Neural progenitor cell (in vitro differentiated cells): ENCODE measurements at regions not wholly inside any gene's neighbourhood (a gene's known extent, or its start where the extent isn't known, plus 50 kb on each side); places are given as distances from the start of the nearest gene placed in this dataset.

Experiments
- DNase-seq: peaks from one replicate; pipeline ENCODE4 v3.0.0-alpha.2; 2016; ENCODE audit warnings: low spot score
- H2AFZ ChIP-seq: fragments of 200-600 bp; sonication (generic); replicated peaks from 2 replicates; pipeline ENCODE4 v1.6.1; 2016; ENCODE audit warnings: antibody characterized with exemption
- H3F3A ChIP-seq: fragments of 200-600 bp; sonication (generic); 2 replicates; pipeline ENCODE4 v1.6.1; 2016; ENCODE audit warnings: antibody characterized with exemption, low read depth
- H3K27ac ChIP-seq: fragments of 200-600 bp; sonication (generic); 2 replicates; pipeline ENCODE4 v1.5.1; 2016; ENCODE audit warnings: mild to moderate bottlenecking
- H3K27me3 ChIP-seq: fragments of 200-600 bp; sonication (generic); 2 replicates; pipeline ENCODE4 v1.6.1; 2016; ENCODE audit warnings: mild to moderate bottlenecking, moderate library complexity
- H3K36me3 ChIP-seq: fragments of 200-600 bp; sonication (generic); 2 replicates; pipeline ENCODE4 v1.5.1; 2016
- H3K4me1 ChIP-seq: fragments of 200-600 bp; sonication (generic); 2 replicates; pipeline ENCODE4 v1.6.1; 2016; ENCODE audit warnings: mixed run types
- H3K4me2 ChIP-seq: fragments of 200-600 bp; sonication (generic); 2 replicates; pipeline ENCODE4 v1.6.1; 2016
- H3K4me3 ChIP-seq: fragments of 200-600 bp; sonication (generic); 2 replicates; pipeline ENCODE4 v1.5.1; 2016
- H3K79me2 ChIP-seq: fragments of 200-600 bp; sonication (generic); 2 replicates; pipeline ENCODE4 v1.6.1; 2016; ENCODE audit warnings: low read depth
- H3K9ac ChIP-seq: fragments of 200-600 bp; sonication (generic); 2 replicates; pipeline ENCODE4 v1.6.1; 2016
- H3K9me3 ChIP-seq: fragments of 200-600 bp; sonication (generic); 2 replicates; pipeline ENCODE4 v1.5.1; 2016; ENCODE audit warnings: low read depth
- H4K20me1 ChIP-seq: fragments of 200-600 bp; sonication (generic); 2 replicates; pipeline ENCODE4 v1.6.1; 2016; ENCODE audit warnings: low read depth
- H3K27ac Mint-ChIP-seq: 3 replicates; pipeline ENCODE4 v1.8.0; 2021; ENCODE audit warnings: mixed read lengths
- H3K27me3 Mint-ChIP-seq: 2 replicates; pipeline ENCODE4 v1.8.0; 2022; ENCODE audit warnings: low read depth, mild to moderate bottlenecking, inconsistent platforms, moderate library complexity, mixed read lengths; ENCODE audit not compliant: insufficient read depth
- H3K36me3 Mint-ChIP-seq: 3 replicates; pipeline ENCODE4 v1.8.0; 2021; ENCODE audit warnings: mixed read lengths
- H3K4me1 Mint-ChIP-seq: 3 replicates; pipeline ENCODE4 v1.8.0; 2021; ENCODE audit warnings: mixed read lengths
- H3K4me3 Mint-ChIP-seq: 3 replicates; pipeline ENCODE4 v1.8.0; 2021; ENCODE audit warnings: mild to moderate bottlenecking, moderate library complexity, mixed read lengths
- H3K9me3 Mint-ChIP-seq: 3 replicates; pipeline ENCODE4 v1.8.0; 2020; ENCODE audit warnings: mixed read lengths
- EZH2 ChIP-seq: fragments of 200-600 bp; sonication (generic); IDR thresholded peaks from 2 replicates; pipeline ENCODE4 v1.6.1; 2017; ENCODE audit warnings: antibody characterized with exemption, mild to moderate bottlenecking, moderate library complexity
- EZH2phosphoT487 ChIP-seq: fragments of 200-600 bp; sonication (generic); IDR thresholded peaks from 2 replicates; pipeline ENCODE4 v1.6.1; 2017; ENCODE audit warnings: antibody characterized with exemption
- TF ChIP-seq, protein P1 (sequence below): fragments of 200-600 bp; sonication (generic); IDR thresholded peaks from 2 replicates; pipeline ENCODE4 v1.5.1; 2017; ENCODE audit warnings: antibody characterized with exemption, mild to moderate bottlenecking

- H3K4me3 ChIP-seq, result peak overlapping the region; percentile 16
- peaks cover 60% of the 10 kb centered on the region for H3K4me1 Mint-ChIP-seq
Measured at GRCh38 chr2:219698748-219699439, 71.5 kb downstream of the SLC4A3 start.

GRCh38 chr2:219699440-219699821, 72.0 kb downstream of the SLC4A3 start:
- peaks cover 4% of the 10 kb centered on the region for H3K36me3 Mint-ChIP-seq
- H3K4me3 ChIP-seq, result no peak overlapping the region
- H3K9ac ChIP-seq, result no peak overlapping the region
- H3F3A ChIP-seq, result peaks cover 22% of the 10 kb centered on the region
- peak overlapping the region; percentile 25 for H3K27ac Mint-ChIP-seq
- H3K36me3 ChIP-seq, result no peaks in the 10 kb centered on the region
- no peak overlapping the region for H3K27ac ChIP-seq
- H3K9me3 ChIP-seq, result no peaks in the 10 kb centered on the region
- H3K79me2 ChIP-seq, result no peaks in the 10 kb centered on the region
- DNase-seq, result no peak
- peak overlapping the region; percentile 50 for H3K4me3 Mint-ChIP-seq
- H3K4me1 Mint-ChIP-seq, result peaks cover 64% of the 10 kb centered on the region
- no peak overlapping the region for H2AFZ ChIP-seq
- peaks cover 39% of the 10 kb centered on the region for H3K27me3 ChIP-seq
- H3K9me3 Mint-ChIP-seq, result peaks cover 18% of the 10 kb centered on the region
- TF ChIP-seq EZH2phosphoT487 (no peak), EZH2 (no peak)
- TF ChIP-seq, protein P1, sequence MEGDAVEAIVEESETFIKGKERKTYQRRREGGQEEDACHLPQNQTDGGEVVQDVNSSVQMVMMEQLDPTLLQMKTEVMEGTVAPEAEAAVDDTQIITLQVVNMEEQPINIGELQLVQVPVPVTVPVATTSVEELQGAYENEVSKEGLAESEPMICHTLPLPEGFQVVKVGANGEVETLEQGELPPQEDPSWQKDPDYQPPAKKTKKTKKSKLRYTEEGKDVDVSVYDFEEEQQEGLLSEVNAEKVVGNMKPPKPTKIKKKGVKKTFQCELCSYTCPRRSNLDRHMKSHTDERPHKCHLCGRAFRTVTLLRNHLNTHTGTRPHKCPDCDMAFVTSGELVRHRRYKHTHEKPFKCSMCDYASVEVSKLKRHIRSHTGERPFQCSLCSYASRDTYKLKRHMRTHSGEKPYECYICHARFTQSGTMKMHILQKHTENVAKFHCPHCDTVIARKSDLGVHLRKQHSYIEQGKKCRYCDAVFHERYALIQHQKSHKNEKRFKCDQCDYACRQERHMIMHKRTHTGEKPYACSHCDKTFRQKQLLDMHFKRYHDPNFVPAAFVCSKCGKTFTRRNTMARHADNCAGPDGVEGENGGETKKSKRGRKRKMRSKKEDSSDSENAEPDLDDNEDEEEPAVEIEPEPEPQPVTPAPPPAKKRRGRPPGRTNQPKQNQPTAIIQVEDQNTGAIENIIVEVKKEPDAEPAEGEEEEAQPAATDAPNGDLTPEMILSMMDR, result no peak
- H4K20me1 ChIP-seq, result no peaks in the 10 kb centered on the region
- H3K4me1 ChIP-seq, result peaks cover 34% of the 10 kb centered on the region
- H3K27me3 Mint-ChIP-seq, result peaks cover 17% of the 10 kb centered on the region
- peak overlapping the region; percentile 67 for H3K4me2 ChIP-seq

More at GRCh38 chr2:219698748-219699439, 71.5 kb downstream of the SLC4A3 start:
- Histone ChIP-seq H3K9me3 (no peaks in the 10 kb centered on the region), H3K79me2 (no peaks in the 10 kb centered on the region), H3K4me2 (peak overlapping the region; percentile 67), H3F3A (peaks cover 22% of the 10 kb centered on the region), H3K36me3 (no peaks in the 10 kb centered on the region), H3K27ac (no peak overlapping the region), H3K9ac (no peak overlapping the region), H3K27me3 (peaks cover 39% of the 10 kb centered on the region), H3K4me1 (peaks cover 34% of the 10 kb centered on the region), H2AFZ (no peak overlapping the region), H4K20me1 (no peaks in the 10 kb centered on the region)
- Mint-ChIP-seq H3K27ac (peak overlapping the region; percentile 55), H3K36me3 (peaks cover 4% of the 10 kb centered on the region), H3K4me3 (peak overlapping the region; percentile 8), H3K9me3 (peaks cover 18% of the 10 kb centered on the region), H3K27me3 (peaks cover 17% of the 10 kb centered on the region)
- peak; percentile 36 for DNase-seq
- peak; percentile 56 for TF ChIP-seq EZH2phosphoT487
- no peak for TF ChIP-seq EZH2

GRCh38 chr2:219701847-219702634, 74.6 kb downstream of the SLC4A3 start:
- H3K9me3 ChIP-seq, result no peaks in the 10 kb centered on the region
- Mint-ChIP-seq H3K9me3 (peaks cover 10% of the 10 kb centered on the region), H3K4me1 (peaks cover 82% of the 10 kb centered on the region)

More at GRCh38 chr2:219701847-219702634, 74.6 kb downstream of the SLC4A3 start:
- H3K27ac ChIP-seq, result no peak overlapping the region
- H3K79me2 ChIP-seq, result no peaks in the 10 kb centered on the region
- peak; percentile 45 for DNase-seq
- peaks cover 12% of the 10 kb centered on the region for H3K27me3 Mint-ChIP-seq
- TF ChIP-seq, protein P1, result no peak
- no peak for TF ChIP-seq EZH2phosphoT487
- no peak for TF ChIP-seq EZH2
- no peaks in the 10 kb centered on the region for H3K36me3 ChIP-seq
- no peak overlapping the region for H3K4me3 ChIP-seq
- H3K36me3 Mint-ChIP-seq, result peaks cover 2% of the 10 kb centered on the region
- no peaks in the 10 kb centered on the region for H4K20me1 ChIP-seq
- peaks cover 38% of the 10 kb centered on the region for H3K4me1 ChIP-seq
- peak overlapping the region; percentile 50 for H3K27ac Mint-ChIP-seq
- no peak overlapping the region for H2AFZ ChIP-seq
- H3K9ac ChIP-seq, result no peak overlapping the region
- peak overlapping the region; percentile 1 for H3K4me2 ChIP-seq
- H3K4me3 Mint-ChIP-seq, result no peak overlapping the region
- H3F3A ChIP-seq, result peaks cover 22% of the 10 kb centered on the region
- H3K27me3 ChIP-seq, result peaks cover 26% of the 10 kb centered on the region
